Activated naive CD4-positive, alpha-beta T cell treated with anti-CD3 and anti-CD28 coated beads, Interleukin-2, amount 10 ng/mL, durations not matched to agents 7 days and 5 days (primary cell): ENCODE measurements at regions not wholly inside any gene's neighbourhood (a gene's known extent, or its start where the extent isn't known, plus 50 kb on each side); places are given as distances from the start of the nearest gene placed in this dataset.

Experiments
- CTCF ChIA-PET: fragments of 350-600 bp; sonication (Branson Sonifier 250); formaldehyde crosslinking; loops from one replicate; lab custom pipeline; 2021; ENCODE audit warnings: antibody characterized with exemption; lab: Charles Lee
- DNase-seq: peaks from one replicate; pipeline ENCODE4 v3.0.0-alpha.2; 2020
- H3K27ac Mint-ChIP-seq: one replicate; pipeline ENCODE4 v1.8.0; 2021; ENCODE audit warnings: mild to moderate bottlenecking, moderate library complexity, mixed read lengths
- H3K27me3 Mint-ChIP-seq: one replicate; pipeline ENCODE4 v1.8.0; 2021; ENCODE audit warnings: mild to moderate bottlenecking, mixed read lengths
- H3K36me3 Mint-ChIP-seq: one replicate; pipeline ENCODE4 v1.8.0; 2021; ENCODE audit warnings: mixed read lengths
- H3K4me1 Mint-ChIP-seq: one replicate; pipeline ENCODE4 v1.8.0; 2021; ENCODE audit warnings: mixed read lengths
- H3K4me3 Mint-ChIP-seq: one replicate; pipeline ENCODE4 v1.8.0; 2021; ENCODE audit warnings: mild to moderate bottlenecking, moderate library complexity, mixed read lengths
- H3K9me3 Mint-ChIP-seq: one replicate; pipeline ENCODE4 v1.8.0; 2021; ENCODE audit warnings: mixed read lengths

DNA sequence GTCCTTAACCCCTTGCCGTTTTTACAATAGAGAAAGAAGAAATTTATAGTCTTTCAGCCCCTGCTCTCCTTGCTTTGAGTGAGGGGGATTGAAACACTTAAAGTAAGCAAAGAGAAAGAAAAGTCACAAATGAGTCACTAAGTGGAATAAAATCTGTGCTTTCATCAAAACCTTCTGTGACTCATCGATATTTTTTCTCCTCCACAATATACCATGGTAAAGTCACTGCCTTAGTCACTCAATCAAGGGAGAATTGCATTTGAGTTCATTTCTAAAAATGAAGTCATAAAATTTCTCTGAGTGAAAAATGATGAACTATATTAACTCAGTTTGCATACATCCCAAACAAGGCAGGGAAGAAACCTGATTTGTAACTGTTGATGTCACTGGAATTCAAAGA is 470.3 kb downstream of the FOXG1 start:
- Mint-ChIP-seq H3K36me3 (no peaks in the 10 kb centered on the region), H3K27me3 (no peaks in the 10 kb centered on the region)
- no peak for DNase-seq

DNA sequence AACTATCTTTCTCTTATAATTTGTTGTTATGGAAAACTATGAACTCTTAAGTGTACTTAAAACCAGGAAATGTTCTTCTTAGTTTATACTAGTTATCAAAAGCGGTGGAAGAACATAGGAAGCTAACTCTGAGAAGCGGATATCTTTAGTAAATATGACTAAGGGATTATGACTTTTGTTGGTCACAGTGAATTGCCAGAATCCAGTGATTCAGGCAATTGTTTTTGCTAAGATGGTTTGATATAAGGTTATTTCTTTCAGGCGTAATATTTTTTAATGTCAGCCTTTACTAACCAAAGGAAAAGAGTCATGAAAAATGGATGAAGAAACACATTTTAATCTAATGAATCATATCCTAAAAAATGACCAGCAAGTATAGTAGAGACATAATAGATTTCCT is 473.5 kb downstream of the FOXG1 start:
- no peak overlapping the region for H3K4me3 Mint-ChIP-seq
- no peaks in the 10 kb centered on the region for H3K4me1 Mint-ChIP-seq
- no peaks in the 10 kb centered on the region for H3K36me3 Mint-ChIP-seq
- H3K9me3 Mint-ChIP-seq = peaks cover 6% of the 10 kb centered on the region
- no peak for DNase-seq
- CTCF ChIA-PET = no interaction called here
- H3K27me3 Mint-ChIP-seq = no peaks in the 10 kb centered on the region
- H3K27ac Mint-ChIP-seq = no peak overlapping the region

More for the DNA sequence above, 470.3 kb downstream of the FOXG1 start:
- CTCF ChIA-PET = no interaction called here
- H3K4me1 Mint-ChIP-seq = no peaks in the 10 kb centered on the region
- H3K27ac Mint-ChIP-seq = no peak overlapping the region
- H3K9me3 Mint-ChIP-seq = no peaks in the 10 kb centered on the region
- H3K4me3 Mint-ChIP-seq = no peak overlapping the region

DNA sequence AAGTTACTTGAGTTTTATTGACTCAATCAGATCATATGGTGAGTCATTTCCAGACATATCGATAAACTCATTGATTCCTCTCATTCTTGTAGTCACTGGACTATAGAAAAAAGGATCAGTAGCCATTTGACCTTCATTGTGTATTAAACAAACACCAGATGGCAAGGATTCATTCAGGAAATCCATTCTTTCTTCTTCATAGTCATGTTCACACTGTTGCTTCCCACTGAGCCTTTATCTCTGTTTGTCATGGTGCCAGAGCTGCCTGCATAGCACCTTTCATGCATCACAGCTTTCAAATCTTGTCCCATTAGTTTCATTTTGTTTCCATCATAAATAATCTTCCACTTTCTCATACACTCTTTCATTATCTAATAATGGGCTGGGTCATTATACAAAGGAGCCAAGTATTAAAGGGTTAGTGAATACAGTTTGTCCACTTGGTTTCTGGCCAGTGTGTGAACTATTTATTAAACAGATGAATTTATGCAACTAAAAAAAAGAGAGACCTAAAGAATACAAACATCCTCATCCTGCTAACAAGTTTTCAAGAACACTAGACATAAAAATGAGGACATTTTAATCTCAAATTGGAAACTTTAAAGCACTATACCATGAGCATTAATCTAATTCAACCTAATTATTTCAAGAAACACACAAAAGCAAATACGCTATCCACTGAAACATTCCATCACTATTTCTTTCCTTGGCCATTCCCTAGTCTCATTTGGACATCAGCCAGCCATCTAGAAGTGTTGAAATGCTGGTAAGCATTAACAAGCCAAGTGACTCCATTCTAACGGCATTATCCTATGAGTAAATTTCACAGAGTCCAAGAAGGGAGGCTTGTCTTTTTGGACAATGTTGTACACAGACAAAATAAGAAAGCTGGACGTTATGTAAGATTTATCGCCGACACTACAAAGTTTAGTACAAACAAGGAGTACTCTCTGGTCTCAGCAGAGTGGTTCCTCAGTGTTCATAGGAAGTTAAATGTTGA is 476.5 kb downstream of the FOXG1 start:
- DNase-seq = no peak
- H3K27ac Mint-ChIP-seq = no peak overlapping the region
- H3K9me3 Mint-ChIP-seq = peaks cover 14% of the 10 kb centered on the region
- no peak overlapping the region for H3K4me3 Mint-ChIP-seq
- CTCF ChIA-PET = no interaction called here
- H3K27me3 Mint-ChIP-seq = no peaks in the 10 kb centered on the region
- H3K36me3 Mint-ChIP-seq = no peaks in the 10 kb centered on the region
- H3K4me1 Mint-ChIP-seq = no peaks in the 10 kb centered on the region

- H3K27me3 Mint-ChIP-seq = no peaks in the 10 kb centered on the region
- H3K36me3 Mint-ChIP-seq = no peaks in the 10 kb centered on the region
- H3K4me1 Mint-ChIP-seq = no peaks in the 10 kb centered on the region
- CTCF ChIA-PET = no interaction called here
- DNase-seq = no peak
- H3K27ac Mint-ChIP-seq = no peak overlapping the region
- peaks cover 24% of the 10 kb centered on the region for H3K9me3 Mint-ChIP-seq
- H3K4me3 Mint-ChIP-seq = no peak overlapping the region
Observed at GRCh38 chr14:29255692-29256091, 489.1 kb downstream of the FOXG1 start.

- no peaks in the 10 kb centered on the region for H3K4me1 Mint-ChIP-seq
- no peak for DNase-seq
- H3K9me3 Mint-ChIP-seq = peaks cover 18% of the 10 kb centered on the region
- no peaks in the 10 kb centered on the region for H3K36me3 Mint-ChIP-seq
- no peak overlapping the region for H3K27ac Mint-ChIP-seq
- no peaks in the 10 kb centered on the region for H3K27me3 Mint-ChIP-seq
- no peak overlapping the region for H3K4me3 Mint-ChIP-seq
- CTCF ChIA-PET = no interaction called here
Observed at GRCh38 chr14:29262979-29263378, 496.4 kb downstream of the FOXG1 start.

GRCh38 chr14:29264865-29265264 is 498.3 kb downstream of the FOXG1 start:
- no peak for DNase-seq
- H3K4me3 Mint-ChIP-seq = no peak overlapping the region
- no peaks in the 10 kb centered on the region for H3K36me3 Mint-ChIP-seq
- H3K9me3 Mint-ChIP-seq = peaks cover 20% of the 10 kb centered on the region
- H3K27me3 Mint-ChIP-seq = no peaks in the 10 kb centered on the region
- CTCF ChIA-PET = no interaction called here
- no peaks in the 10 kb centered on the region for H3K4me1 Mint-ChIP-seq
- H3K27ac Mint-ChIP-seq = no peak overlapping the region

DNA sequence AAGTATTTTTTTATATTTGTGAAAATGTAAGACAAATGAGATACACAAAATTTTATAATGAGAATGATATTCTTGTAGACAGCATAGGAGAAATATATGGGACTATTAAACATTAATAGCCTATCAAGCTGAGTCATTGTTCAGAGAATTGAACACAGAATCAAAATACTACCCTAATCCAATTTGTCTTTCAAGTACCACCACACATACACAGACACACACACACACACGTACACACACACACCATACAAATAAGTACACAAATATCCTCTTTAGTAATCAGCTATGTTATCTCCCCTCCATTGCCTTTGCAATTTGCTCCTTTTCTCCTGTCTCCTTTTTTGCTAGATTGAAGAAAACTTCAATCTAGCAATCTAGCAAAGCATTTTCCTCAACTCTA is 499.3 kb downstream of the FOXG1 start:
- Mint-ChIP-seq H3K36me3 (no peaks in the 10 kb centered on the region), H3K9me3 (peaks cover 21% of the 10 kb centered on the region), H3K27ac (no peak overlapping the region)

GRCh38 chr14:29271669-29272068 is 505.1 kb downstream of the FOXG1 start:
- DNase-seq = no peak

More for the DNA sequence above, 499.3 kb downstream of the FOXG1 start:
- H3K4me1 Mint-ChIP-seq = no peaks in the 10 kb centered on the region
- no peak for DNase-seq
- H3K27me3 Mint-ChIP-seq = no peaks in the 10 kb centered on the region
- no peak overlapping the region for H3K4me3 Mint-ChIP-seq
- CTCF ChIA-PET = no interaction called here

GRCh38 chr14:29273513-29273912 is 506.9 kb downstream of the FOXG1 start:
- DNase-seq = no peak
- H3K27me3 Mint-ChIP-seq = no peaks in the 10 kb centered on the region
- no peak overlapping the region for H3K4me3 Mint-ChIP-seq
- H3K9me3 Mint-ChIP-seq = peaks cover 3% of the 10 kb centered on the region
- H3K4me1 Mint-ChIP-seq = no peaks in the 10 kb centered on the region
- no peaks in the 10 kb centered on the region for H3K36me3 Mint-ChIP-seq
- CTCF ChIA-PET = no interaction called here
- H3K27ac Mint-ChIP-seq = no peak overlapping the region

More at GRCh38 chr14:29271669-29272068, 505.1 kb downstream of the FOXG1 start:
- no peak overlapping the region for H3K27ac Mint-ChIP-seq
- no peaks in the 10 kb centered on the region for H3K36me3 Mint-ChIP-seq
- H3K4me1 Mint-ChIP-seq = no peaks in the 10 kb centered on the region
- CTCF ChIA-PET = no interaction called here
- no peak overlapping the region for H3K4me3 Mint-ChIP-seq
- H3K9me3 Mint-ChIP-seq = peaks cover 7% of the 10 kb centered on the region
- H3K27me3 Mint-ChIP-seq = no peaks in the 10 kb centered on the region

- H3K4me1 Mint-ChIP-seq = no peaks in the 10 kb centered on the region
- CTCF ChIA-PET = no interaction called here
- DNase-seq = no peak
- no peaks in the 10 kb centered on the region for H3K36me3 Mint-ChIP-seq
- H3K9me3 Mint-ChIP-seq = peaks cover 7% of the 10 kb centered on the region
- no peaks in the 10 kb centered on the region for H3K27me3 Mint-ChIP-seq
- H3K27ac Mint-ChIP-seq = no peak overlapping the region
- no peak overlapping the region for H3K4me3 Mint-ChIP-seq
Observed at GRCh38 chr14:29274890-29275596, 508.5 kb downstream of the FOXG1 start.

GRCh38 chr14:29278301-29279263 is 512.0 kb downstream of the FOXG1 start:
- no peak for DNase-seq
- H3K27ac Mint-ChIP-seq = no peak overlapping the region
- H3K9me3 Mint-ChIP-seq = peaks cover 6% of the 10 kb centered on the region
- CTCF ChIA-PET = interaction anchor here (0.6 kb wide), 1 partner anchor 166 kb away, joined by 3 read pairs; no protein-coding TSS in a partner anchor
- no peaks in the 10 kb centered on the region for H3K4me1 Mint-ChIP-seq
- no peak overlapping the region for H3K4me3 Mint-ChIP-seq
- no peaks in the 10 kb centered on the region for H3K36me3 Mint-ChIP-seq
- H3K27me3 Mint-ChIP-seq = no peaks in the 10 kb centered on the region

DNA sequence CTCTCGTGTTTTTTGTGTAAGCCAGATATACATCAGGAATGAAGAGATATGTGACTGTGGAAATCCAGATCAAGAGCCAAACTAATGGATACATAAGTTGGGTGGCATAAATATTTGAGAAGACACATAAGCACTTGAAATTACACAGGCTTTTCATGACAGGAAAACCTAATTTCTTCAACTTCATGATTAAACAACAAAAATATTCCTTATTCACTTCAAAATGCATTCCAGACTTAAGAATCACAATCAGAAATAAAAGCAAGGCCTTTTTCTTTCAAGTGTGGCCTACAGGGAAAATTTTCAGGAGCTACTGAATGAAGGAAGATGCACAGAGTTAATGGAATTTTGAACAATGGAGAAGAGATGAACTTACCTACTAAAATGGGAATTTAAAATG is 515.6 kb downstream of the FOXG1 start:
- no peak for DNase-seq
- H3K4me1 Mint-ChIP-seq = no peaks in the 10 kb centered on the region
- no peaks in the 10 kb centered on the region for H3K36me3 Mint-ChIP-seq
- no peak overlapping the region for H3K27ac Mint-ChIP-seq
- peaks cover 8% of the 10 kb centered on the region for H3K9me3 Mint-ChIP-seq
- H3K27me3 Mint-ChIP-seq = no peaks in the 10 kb centered on the region
- CTCF ChIA-PET = no interaction called here
- no peak overlapping the region for H3K4me3 Mint-ChIP-seq

DNA sequence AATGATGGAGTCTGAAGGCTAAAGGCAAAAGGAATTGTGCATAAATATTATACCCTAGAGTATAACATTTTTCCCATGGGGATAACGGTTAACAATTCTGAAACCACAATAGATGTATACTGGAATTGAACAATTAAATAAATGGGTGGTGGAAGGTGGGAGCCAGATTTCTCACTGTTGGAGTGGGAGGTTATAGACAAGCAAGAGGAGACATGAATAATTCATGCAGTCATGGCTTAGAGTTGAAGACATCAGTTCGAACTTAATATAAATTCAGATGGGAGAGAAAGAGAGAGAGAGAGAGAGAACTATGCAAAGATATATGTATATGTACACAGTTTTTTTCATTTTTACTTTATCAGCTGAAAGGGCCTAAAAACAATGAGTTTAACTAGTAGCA is 523.9 kb downstream of the FOXG1 start:
- CTCF ChIA-PET = no interaction called here
- no peaks in the 10 kb centered on the region for H3K4me1 Mint-ChIP-seq
- H3K36me3 Mint-ChIP-seq = no peaks in the 10 kb centered on the region
- H3K4me3 Mint-ChIP-seq = no peak overlapping the region
- peaks cover 30% of the 10 kb centered on the region for H3K9me3 Mint-ChIP-seq
- no peaks in the 10 kb centered on the region for H3K27me3 Mint-ChIP-seq
- no peak for DNase-seq
- H3K27ac Mint-ChIP-seq = no peak overlapping the region

DNA sequence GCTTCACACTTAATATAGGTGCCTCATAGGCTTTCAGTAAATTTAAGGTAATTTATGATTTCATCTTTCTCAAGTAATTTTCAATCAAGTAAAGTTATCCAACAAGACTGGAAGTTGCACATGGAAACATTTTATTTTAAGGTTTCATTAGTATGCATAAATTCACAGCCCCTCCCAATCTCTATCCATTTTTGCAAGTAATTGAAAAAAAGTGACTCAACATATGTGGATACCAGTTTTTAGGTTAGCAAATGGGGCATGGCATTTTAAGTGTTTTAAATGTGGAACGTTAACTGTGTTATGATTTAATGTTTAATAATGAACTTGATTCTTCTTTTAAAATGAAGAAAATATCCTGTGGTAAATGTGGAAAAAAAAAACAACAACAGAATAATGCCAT is 532.8 kb downstream of the FOXG1 start:
- Mint-ChIP-seq H3K4me1 (no peaks in the 10 kb centered on the region), H3K9me3 (peaks cover 37% of the 10 kb centered on the region), H3K27me3 (no peaks in the 10 kb centered on the region), H3K36me3 (no peaks in the 10 kb centered on the region), H3K27ac (no peak overlapping the region), H3K4me3 (no peak overlapping the region)
- no peak for DNase-seq
- CTCF ChIA-PET = no interaction called here
